Erythroblast (primary cell): ENCODE measurements at regions not wholly inside any gene's neighbourhood (a gene's known extent, or its start where the extent isn't known, plus 50 kb on each side); places are given as distances from the start of the nearest gene placed in this dataset.

ENCODE experiments used
- GATA1 ChIP-seq: IDR thresholded peaks from 2 replicates; pipeline ENCODE4 v1.6.1; 2011; ENCODE audit warnings: low read depth, mild to moderate bottlenecking, control low read depth, low read length, moderate library complexity
- POLR2A ChIP-seq: IDR thresholded peaks from 2 replicates; pipeline ENCODE4 v1.6.1; 2011; ENCODE audit warnings: mild to moderate bottlenecking, low read length

DNA sequence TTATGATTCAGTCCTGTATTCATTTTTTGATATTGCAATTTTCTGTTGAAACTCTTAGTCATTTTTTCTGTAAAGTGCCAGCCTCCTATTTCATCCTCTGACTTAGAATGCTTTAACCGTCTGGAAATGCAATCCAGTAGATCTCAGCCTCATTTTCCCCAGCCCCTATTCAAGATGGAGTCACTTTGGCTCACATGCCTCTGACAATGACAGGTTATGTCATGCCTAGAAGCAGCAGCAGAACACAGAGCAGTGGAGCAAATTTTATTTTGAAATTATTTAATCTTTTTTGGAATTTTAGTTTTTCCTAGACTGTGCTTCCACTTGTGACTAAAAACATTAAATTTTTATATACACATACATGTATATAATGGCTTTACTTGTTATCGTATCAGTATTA lies 1053.2 kb downstream of the TAF11L14 start:
- no peak for TF ChIP-seq POLR2A
- no peak for TF ChIP-seq GATA1
